Lower leg skin (tissue), 4 donors: ENCODE measurements at regions not wholly inside any gene's neighbourhood (a gene's known extent, or its start where the extent isn't known, plus 50 kb on each side); places are given as distances from the start of the nearest gene placed in this dataset.

Experiments
- DNase-seq, 2 donors: peaks; one replicate each; pipeline ENCODE4 v3.0.0-alpha.2; 2019; ENCODE audit warnings: low spot score in 2 of 2
- H3K4me3 ChIP-seq: fragments of 200-600 bp; sonication (generic); 2 replicates; pipeline ENCODE4 v1.5.1; 2017; ENCODE audit warnings: mild to moderate bottlenecking, low read depth; ENCODE audit not compliant: poor library complexity, severe bottlenecking
- POLR2A ChIP-seq, 2 donors: fragments of 450-650 bp; IDR thresholded peaks; one replicate each; pipeline ENCODE4 v1.6.1; 2016 to 2017; ENCODE audit warnings: antibody characterized with exemption in 2 of 2, mild to moderate bottlenecking in 1 of 2, moderate library complexity in 1 of 2
- WGBS, 2 donors: methylation state at CpG; one replicate each; pipeline ENCODE4 v1.1.5; 2018; 5-methylcytosine and 5-hydroxymethylcytosine counted together
- intact Hi-C: fragments of 100-400 bp; cut with DNase I; formaldehyde crosslinking; loops from one replicate; pipeline ENCODE4 v1.15.0; 2023; ENCODE audit warnings: low total_unique reads
- TF ChIP-seq, protein P1 (sequence below), 3 donors: fragments of 450-650 bp; IDR thresholded peaks; one replicate each; pipeline ENCODE4 v1.5.1; 2016; ENCODE audit warnings: antibody characterized with exemption in 3 of 3, mild to moderate bottlenecking in 3 of 3, moderate library complexity in 2 of 3

DNA sequence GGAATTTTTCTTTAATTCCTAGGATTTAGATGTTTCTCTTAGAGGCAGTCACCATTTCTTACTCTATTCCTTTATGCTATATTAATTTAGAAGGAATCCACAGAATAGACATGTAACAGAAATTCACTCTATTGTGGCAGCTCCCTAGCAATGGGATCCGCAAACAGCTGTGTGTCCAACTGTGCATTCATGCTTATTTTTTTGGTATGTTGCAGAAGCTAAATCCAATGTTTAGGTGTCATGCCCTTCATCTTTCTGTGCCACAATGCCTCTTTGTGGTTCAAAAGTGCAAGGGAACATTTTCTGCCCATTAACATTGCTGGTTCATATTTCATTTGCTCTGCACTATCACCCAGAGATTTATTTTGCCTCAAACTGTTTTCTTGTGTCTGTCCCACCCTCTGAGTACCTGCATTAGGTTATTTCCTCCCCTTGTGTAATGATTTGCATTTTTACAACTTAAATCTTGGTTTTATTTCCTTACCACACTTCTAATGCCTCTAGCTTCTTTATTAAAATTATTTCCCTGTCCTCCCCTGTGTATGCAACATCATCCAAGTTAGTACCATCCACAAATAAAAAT is 816.5 kb downstream of the EFNA5 start:
- 94 to 96% methylated on average over 1 of the region's 1 CpG for WGBS, 2 donors
- TF ChIP-seq, protein P1, sequence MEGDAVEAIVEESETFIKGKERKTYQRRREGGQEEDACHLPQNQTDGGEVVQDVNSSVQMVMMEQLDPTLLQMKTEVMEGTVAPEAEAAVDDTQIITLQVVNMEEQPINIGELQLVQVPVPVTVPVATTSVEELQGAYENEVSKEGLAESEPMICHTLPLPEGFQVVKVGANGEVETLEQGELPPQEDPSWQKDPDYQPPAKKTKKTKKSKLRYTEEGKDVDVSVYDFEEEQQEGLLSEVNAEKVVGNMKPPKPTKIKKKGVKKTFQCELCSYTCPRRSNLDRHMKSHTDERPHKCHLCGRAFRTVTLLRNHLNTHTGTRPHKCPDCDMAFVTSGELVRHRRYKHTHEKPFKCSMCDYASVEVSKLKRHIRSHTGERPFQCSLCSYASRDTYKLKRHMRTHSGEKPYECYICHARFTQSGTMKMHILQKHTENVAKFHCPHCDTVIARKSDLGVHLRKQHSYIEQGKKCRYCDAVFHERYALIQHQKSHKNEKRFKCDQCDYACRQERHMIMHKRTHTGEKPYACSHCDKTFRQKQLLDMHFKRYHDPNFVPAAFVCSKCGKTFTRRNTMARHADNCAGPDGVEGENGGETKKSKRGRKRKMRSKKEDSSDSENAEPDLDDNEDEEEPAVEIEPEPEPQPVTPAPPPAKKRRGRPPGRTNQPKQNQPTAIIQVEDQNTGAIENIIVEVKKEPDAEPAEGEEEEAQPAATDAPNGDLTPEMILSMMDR (IDR thresholded peaks at IDR 0.05) = no peak
- TF ChIP-seq POLR2A (IDR thresholded peaks at IDR 0.05) = no peak
- no peak for DNase-seq
- H3K4me3 ChIP-seq = no peak overlapping the region
- intact Hi-C loops = no loop called here

- WGBS, 2 donors = 66 to 71% methylated on average over 4 of the region's 4 CpGs
- intact Hi-C loops = no loop called here
- DNase-seq = no peak
- TF ChIP-seq POLR2A (IDR thresholded peaks at IDR 0.05) = no peak
- TF ChIP-seq, protein P1 (IDR thresholded peaks at IDR 0.05) = no peak
- no peak overlapping the region for H3K4me3 ChIP-seq
Observed at GRCh38 chr5:106853266-106853665, 817.5 kb downstream of the EFNA5 start.

- no peak for DNase-seq
- WGBS, 2 donors = 92 to 96% methylated on average over 3 of the region's 3 CpGs
- TF ChIP-seq, protein P1 (IDR thresholded peaks at IDR 0.05) = no peak
- no peak for TF ChIP-seq POLR2A (IDR thresholded peaks at IDR 0.05)
- intact Hi-C loops = no loop called here
- no peak overlapping the region for H3K4me3 ChIP-seq
Observed at GRCh38 chr5:106849266-106849665, 821.5 kb downstream of the EFNA5 start.

DNA sequence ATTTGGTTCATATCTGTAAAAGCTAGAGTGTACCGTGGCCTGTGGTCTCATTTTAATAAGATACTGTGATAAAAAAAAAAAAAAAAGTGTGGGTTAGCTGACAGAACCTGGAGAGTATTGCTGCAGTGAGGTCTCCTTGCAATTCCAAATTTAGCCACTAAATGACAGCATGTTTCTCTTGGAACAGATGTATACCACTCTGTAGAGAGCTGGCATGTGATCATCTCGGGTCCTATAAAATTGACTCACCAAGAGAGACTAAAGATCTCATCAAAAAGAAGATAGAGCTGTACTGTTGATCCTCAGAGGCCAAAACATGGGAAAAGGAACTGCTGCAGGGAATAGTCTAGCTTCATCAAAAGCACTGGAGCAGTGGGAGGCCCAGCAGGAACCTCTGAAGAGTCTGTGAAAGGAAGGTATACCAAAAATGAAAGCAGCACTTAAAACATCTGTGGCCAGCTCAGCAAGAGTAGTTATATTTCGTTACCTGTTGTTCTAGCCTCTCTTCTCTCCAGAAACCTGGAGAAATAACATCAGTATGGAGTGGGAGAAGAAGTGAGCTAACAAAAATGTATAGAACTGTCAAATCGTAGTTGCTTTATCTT is 826.8 kb downstream of the EFNA5 start:
- 75 to 88% methylated on average over 4 of the region's 4 CpGs for WGBS, 2 donors
- H3K4me3 ChIP-seq = no peak overlapping the region
- no peak for DNase-seq
- no peak for TF ChIP-seq POLR2A (IDR thresholded peaks at IDR 0.05)
- TF ChIP-seq, protein P1 (IDR thresholded peaks at IDR 0.05) = no peak
- intact Hi-C loops = no loop called here

GRCh38 chr5:106833517-106833916 is 837.2 kb downstream of the EFNA5 start:
- TF ChIP-seq, protein P1 (IDR thresholded peaks at IDR 0.05) = no peak
- no peak for TF ChIP-seq POLR2A (IDR thresholded peaks at IDR 0.05)
- intact Hi-C loops = no loop called here
- no peak for DNase-seq
- H3K4me3 ChIP-seq = no peak overlapping the region
- whole genome bisulfite sequencing, 2 donors = 56 to 65% methylated on average over 3 of the region's 3 CpGs

GRCh38 chr5:106827061-106827460 is 843.7 kb downstream of the EFNA5 start:
- no peak for DNase-seq
- H3K4me3 ChIP-seq = no peak overlapping the region
- WGBS, 2 donors = 76 to 91% methylated on average over 1 of the region's 1 CpG
- intact Hi-C loops = no loop called here
- TF ChIP-seq POLR2A (IDR thresholded peaks at IDR 0.05) = no peak
- TF ChIP-seq, protein P1 (IDR thresholded peaks at IDR 0.05) = no peak
